NCI-H2081 (cell line): ENCODE measurements at regions not wholly inside any gene's neighbourhood (a gene's known extent, or its start where the extent isn't known, plus 50 kb on each side); places are given as distances from the start of the nearest gene placed in this dataset.
"Not testable (repeated sequence)": the region's sequence is repeated elsewhere in the genome, so short reads cannot be mapped to it uniquely, and the experiment has no call there.

Experiments
- DNase-seq, 2 experiments: peaks; one replicate each; lab custom pipeline; 2025; lab: John Stamatoyannopoulos, UW

DNA sequence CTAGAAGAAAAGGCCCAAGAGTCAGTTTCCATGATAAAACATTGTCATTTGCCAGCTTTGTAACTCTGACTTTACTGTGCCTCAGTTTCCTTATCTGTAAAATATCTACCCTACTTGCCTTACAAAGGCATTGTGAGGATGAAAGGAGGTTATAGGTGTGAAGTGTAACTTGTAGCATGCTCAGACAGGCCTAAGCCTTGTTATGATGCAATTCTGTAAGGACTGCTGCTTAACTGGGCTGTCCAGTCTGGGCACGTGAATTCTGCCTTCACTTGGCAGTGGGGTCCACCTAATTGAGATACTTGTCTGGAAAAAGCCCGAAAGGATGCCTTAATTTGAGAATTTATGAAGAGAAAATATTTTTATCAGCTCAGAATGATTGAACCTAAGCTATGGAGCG is 114.5 kb upstream of the DYRK2 start:
- no peak for DNase-seq

- no peak for DNase-seq
Observed at GRCh38 chr12:67534681-67535080, 113.9 kb upstream of the DYRK2 start.

DNA sequence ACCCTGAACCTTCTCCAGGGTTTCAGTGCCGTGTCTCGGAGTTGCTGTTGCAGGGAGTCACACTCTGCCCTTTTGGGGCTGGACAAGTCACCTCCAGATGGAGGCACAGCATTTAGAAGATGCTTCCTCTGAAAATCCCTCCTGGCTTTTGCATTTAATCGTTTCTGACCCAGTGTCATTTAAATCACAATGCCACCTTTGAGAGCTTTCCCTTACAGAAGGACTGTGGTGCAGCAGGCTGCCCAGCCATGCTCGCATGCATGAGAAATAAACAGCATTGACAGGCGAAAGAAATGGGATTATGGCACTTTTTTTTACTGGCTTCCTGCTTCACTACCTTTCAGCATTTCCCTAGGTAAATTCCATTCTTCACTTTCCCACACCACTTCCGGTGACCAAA is 113.4 kb upstream of the DYRK2 start:
- no peak for DNase-seq

DNA sequence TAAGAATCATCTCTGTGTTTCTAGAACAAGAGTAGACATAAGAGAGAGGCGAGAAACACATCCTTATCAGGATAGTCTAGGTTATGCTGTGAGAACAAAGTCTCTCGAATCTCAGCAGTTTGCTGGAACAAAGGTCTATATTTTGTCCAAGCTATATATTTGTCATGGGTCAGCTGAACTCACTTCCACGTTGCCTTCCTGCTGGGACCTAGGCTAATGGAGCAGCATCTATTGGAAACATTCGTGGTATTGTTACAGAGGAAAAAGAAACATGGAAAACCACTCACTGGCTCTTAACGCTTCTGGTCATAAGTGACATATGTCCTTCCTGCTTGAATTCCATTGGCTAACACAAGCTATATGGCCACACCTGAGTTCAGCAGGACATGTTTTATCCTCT is 112.6 kb upstream of the DYRK2 start:
- no peak for DNase-seq

GRCh38 chr12:67539329-67539728 is 109.2 kb upstream of the DYRK2 start:
- DNase-seq: no peak

GRCh38 chr12:67539946-67540345 is 108.6 kb upstream of the DYRK2 start:
- no peak for DNase-seq

GRCh38 chr12:67540920-67541624 is 107.5 kb upstream of the DYRK2 start:
- DNase-seq: no peak

GRCh38 chr12:67541625-67541991 is 106.9 kb upstream of the DYRK2 start:
- DNase-seq: peak in 1 of 2 experiments; percentile 20

- no peak for DNase-seq
Observed at GRCh38 chr12:67543021-67543770, 105.3 kb upstream of the DYRK2 start.

DNA sequence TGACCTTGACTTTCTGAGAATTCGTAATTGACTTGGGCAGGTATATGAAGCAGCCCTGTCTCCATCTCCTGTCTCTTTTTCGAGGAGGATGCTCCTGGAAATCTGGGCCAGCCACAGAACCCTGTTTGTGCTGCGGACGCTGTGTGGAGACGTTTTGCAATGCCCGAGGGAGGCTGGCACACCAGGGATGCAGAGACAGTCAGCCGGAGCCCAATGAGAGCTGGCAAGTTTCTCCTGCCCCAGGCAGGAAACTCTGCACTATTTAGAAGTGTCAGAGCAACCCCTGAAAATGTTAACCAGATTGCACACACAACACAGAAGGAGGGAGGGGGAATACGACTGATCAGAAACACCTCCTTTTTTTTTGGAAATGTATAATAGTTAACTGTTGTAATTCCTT is 103.2 kb upstream of the DYRK2 start:
- peak in 1 of 2 experiments; percentile 30 for DNase-seq

- DNase-seq: no peak
Observed at GRCh38 chr12:67546746-67547145, 101.8 kb upstream of the DYRK2 start.

DNA sequence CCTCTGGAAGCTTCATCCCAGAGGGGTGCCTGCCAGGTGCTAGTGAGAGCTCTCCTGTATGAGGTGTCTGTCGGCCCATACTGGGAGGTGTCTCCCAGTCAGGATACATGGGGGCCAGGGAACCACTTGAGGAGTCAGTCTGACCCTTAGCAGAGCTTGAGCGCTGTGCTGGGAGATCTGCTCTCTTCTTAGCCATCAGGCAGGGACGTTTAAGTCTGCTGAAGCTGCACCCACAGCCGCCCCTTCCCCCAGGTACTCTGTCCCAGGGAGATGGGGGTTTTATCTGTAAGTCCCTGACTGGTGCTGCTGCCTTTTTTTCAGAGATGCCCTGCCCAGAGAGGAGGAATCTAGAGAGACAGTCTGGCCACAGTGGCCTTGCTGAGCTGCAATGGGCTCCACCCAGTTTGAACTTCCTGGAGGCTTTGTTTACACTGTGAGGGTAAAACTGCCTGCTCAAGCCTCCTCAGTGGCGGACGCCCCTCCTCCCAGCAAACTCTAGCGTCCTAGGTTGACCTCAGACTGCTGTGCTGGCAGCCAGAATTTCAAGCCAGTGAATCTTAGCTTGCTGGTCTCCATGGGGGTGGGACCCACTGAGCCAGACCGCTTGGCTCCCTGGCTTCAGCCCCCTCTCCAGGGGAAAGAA is 93.3 kb upstream of the DYRK2 start:
- not testable (repeated sequence) for DNase-seq

- no peak for DNase-seq
Observed at GRCh38 chr12:67558775-67559174, 89.8 kb upstream of the DYRK2 start.

- no peak for DNase-seq
Observed at GRCh38 chr12:67559751-67560150, 88.8 kb upstream of the DYRK2 start.

DNA sequence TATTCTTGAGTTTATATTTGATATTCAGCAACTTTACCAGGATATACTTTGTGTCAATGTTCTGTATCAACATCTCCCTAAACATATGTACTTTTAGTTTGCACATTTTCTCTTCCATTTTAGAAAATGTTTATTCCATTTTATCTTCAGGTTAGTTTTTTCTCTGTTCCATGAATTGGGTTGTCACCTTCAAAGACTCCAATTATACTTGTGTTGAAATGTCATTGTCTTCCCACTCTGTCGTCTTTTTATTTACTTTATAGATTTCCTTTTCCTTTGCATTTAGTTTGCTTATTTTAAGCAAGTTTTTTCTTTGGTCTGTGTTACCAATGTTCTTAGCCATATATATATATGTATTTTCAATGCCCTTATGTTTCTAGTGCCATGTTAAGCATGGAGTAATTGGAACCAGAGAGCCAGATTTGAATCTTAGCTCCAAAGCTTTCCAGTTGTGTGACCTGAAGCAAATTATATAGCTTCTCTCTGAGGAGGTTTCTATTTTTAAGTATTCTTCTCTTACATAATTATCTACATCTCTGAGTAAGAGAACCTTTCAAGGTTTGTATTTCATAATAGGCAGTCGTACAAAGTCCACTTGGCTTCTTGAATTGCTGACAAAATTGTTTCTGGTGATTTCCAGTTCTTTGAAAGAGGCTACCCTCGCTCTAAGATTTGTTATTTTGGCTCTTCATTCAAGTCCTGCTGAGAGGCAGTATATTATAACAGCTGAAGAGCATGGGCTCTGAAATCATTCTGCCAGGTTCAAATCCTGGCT is 85.8 kb upstream of the DYRK2 start:
- DNase-seq: no peak

- no peak for DNase-seq
Observed at GRCh38 chr12:67568055-67568454, 80.5 kb upstream of the DYRK2 start.

GRCh38 chr12:67572492-67572891 is 76.1 kb upstream of the DYRK2 start:
- no peak for DNase-seq

DNA sequence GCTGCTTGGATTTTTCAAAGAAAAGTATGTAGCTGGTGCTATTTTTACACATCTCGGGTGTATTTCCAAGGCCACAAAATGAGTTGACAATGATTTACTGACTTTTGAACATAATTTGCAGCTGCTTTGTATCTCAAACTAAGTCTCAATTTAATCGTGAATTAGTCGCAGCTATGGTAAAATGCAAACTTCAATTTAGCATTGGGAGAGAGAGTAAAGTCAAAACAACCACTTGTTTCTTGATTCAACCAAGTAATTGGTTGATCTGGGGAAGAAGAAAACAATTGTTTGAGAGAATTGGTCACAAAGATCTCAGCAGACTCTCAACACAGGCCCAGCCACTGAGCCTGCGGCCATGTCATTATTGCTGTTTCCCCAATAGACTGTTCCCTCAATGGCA is 75.0 kb upstream of the DYRK2 start:
- DNase-seq: no peak

GRCh38 chr12:67578976-67579661 is 69.4 kb upstream of the DYRK2 start:
- no peak for DNase-seq

DNA sequence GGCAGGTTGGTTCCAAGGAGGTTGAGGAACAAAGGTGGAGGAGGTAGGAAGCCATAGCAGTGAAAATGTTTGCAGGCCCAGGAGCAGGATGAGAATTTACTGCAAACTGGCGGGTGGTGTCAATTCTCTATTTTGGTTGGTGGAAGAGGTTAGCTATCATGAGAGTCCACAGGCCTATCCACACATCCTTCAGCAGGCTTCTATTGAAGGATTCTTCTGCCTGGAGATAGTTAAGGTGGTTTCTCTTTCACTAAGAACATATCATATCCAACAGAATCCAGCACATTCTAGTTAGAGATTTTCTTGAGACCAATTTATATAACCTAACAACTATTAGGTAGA is 68.9 kb upstream of the DYRK2 start:
- no peak for DNase-seq

DNA sequence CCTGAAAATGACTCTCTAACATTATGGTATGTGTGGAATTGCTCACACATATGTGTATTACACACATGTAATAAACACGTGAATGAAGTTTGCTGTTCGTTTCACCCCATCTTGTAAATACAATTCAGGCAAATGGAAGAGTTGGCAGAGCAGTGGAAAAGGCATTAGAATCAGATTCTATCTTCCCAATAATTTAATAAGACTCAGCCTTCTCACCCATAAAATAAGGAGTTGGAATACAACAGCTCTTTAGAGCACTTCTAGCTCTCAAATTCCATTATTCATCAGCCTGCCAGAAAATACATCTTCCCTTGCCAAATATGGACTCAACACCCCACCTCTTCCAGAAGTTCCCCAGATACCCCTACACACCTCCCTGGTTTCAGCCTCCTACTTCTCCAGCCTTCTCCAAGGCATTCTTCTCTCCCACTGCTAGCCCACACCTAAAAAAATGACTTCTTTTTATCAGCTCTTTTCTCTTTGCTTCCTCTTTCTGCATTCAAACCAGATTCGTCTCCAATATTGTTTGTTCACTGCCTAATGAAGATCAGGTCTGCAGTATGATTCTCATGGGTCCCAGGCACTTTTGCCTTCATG is 66.2 kb upstream of the DYRK2 start:
- DNase-seq: no peak

DNA sequence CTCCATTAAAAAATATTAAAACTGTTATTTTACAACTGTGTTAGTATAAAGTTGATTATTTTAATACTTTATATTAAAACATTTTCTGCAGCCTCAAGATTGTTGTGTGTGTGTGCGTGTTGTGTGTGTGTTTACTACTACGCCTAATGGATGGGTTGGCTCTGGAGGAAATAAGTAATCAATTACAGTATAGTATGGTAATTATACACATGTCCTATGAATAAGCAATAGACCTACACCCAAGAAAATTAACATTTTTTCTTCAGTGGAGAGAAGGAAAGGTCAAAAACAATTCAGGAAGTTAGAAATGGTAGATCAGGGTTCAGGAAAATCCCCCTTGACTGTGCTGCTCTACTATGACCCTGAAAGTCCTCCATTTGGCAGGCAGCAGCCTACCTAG is 65.7 kb upstream of the DYRK2 start:
- no peak for DNase-seq
